NCI-H82 treated with DMSO at 0.1 percent for 48 hours (cell line): ENCODE measurements at regions not wholly inside any gene's neighbourhood (a gene's known extent, or its start where the extent isn't known, plus 50 kb on each side); places are given as distances from the start of the nearest gene placed in this dataset.

Experiments used
- DNase-seq: peaks from one replicate; lab custom pipeline; 2025; ENCODE audit not compliant: unreplicated experiment; lab: John Stamatoyannopoulos, UW

GRCh38 chr4:111984169-111984819, 161.0 kb upstream of the FAM241A start:
- no peak for DNase-seq

GRCh38 chr4:111985426-111985825, 159.8 kb upstream of the FAM241A start:
- no peak for DNase-seq

- no peak for DNase-seq
Measured at GRCh38 chr4:111986095-111986494, 159.2 kb upstream of the FAM241A start.

GRCh38 chr4:111988514-111988913, 156.7 kb upstream of the FAM241A start:
- no peak for DNase-seq

GRCh38 chr4:111989817-111990216, 155.4 kb upstream of the FAM241A start:
- DNase-seq = no peak

- DNase-seq = peak; percentile 91
Measured at GRCh38 chr4:111991163-111991562, 154.1 kb upstream of the FAM241A start.

- DNase-seq = peak; percentile 76
Measured at GRCh38 chr4:111991797-111992196, 153.5 kb upstream of the FAM241A start.

GRCh38 chr4:111992351-111993168, 152.7 kb upstream of the FAM241A start:
- DNase-seq = peak; percentile 34

GRCh38 chr4:111994392-111994791, 150.9 kb upstream of the FAM241A start:
- DNase-seq = no peak

- DNase-seq = no peak
Measured at GRCh38 chr4:111997785-111998184, 147.5 kb upstream of the FAM241A start.

- DNase-seq = no peak
Measured at GRCh38 chr4:111999801-112000200, 145.5 kb upstream of the FAM241A start.

GRCh38 chr4:112001041-112001440, 144.2 kb upstream of the FAM241A start:
- DNase-seq = peak; percentile 15

- no peak for DNase-seq
Measured at GRCh38 chr4:112002248-112002661, 143.0 kb upstream of the FAM241A start.

- no peak for DNase-seq
Measured at GRCh38 chr4:112003231-112003907, 141.9 kb upstream of the FAM241A start.

- no peak for DNase-seq
Measured at GRCh38 chr4:112005027-112005426, 140.2 kb upstream of the FAM241A start.

GRCh38 chr4:112007391-112007790, 137.9 kb upstream of the FAM241A start:
- no peak for DNase-seq

GRCh38 chr4:112015960-112016359, 129.3 kb upstream of the FAM241A start:
- DNase-seq = no peak

- DNase-seq = no peak
Measured at GRCh38 chr4:112023402-112023950, 121.8 kb upstream of the FAM241A start.

- DNase-seq = peak; percentile 47
Measured at GRCh38 chr4:112026058-112026457, 119.2 kb upstream of the FAM241A start.

- no peak for DNase-seq
Measured at GRCh38 chr4:112029771-112030171, 115.5 kb upstream of the FAM241A start.

GRCh38 chr4:112031712-112032328, 113.4 kb upstream of the FAM241A start:
- DNase-seq = peak; percentile 41
